GM23248 (cell line): ENCODE measurements at regions not wholly inside any gene's neighbourhood (a gene's known extent, or its start where the extent isn't known, plus 50 kb on each side); places are given as distances from the start of the nearest gene placed in this dataset.

Experiments used
- DNase-seq: peaks from one replicate; pipeline ENCODE4 v3.0.0-alpha.2; 2015
- H2AFZ ChIP-seq: fragments of 200-600 bp; sonication (generic); 2 replicates; pipeline ENCODE4 v1.6.1; 2016; ENCODE audit warnings: antibody characterized with exemption
- H3F3A ChIP-seq: fragments of 200-600 bp; sonication (generic); 2 replicates; pipeline ENCODE4 v1.6.1; 2016; ENCODE audit warnings: mild to moderate bottlenecking, antibody characterized with exemption, mixed run types; ENCODE audit not compliant: insufficient read depth
- H3K27ac ChIP-seq: fragments of 200-600 bp; sonication (generic); 2 replicates; pipeline ENCODE4 v1.5.1; 2016; ENCODE audit warnings: mild to moderate bottlenecking
- H3K27me3 ChIP-seq: fragments of 200-600 bp; sonication (generic); replicated peaks from 2 replicates; pipeline ENCODE4 v1.6.1; 2016; ENCODE audit warnings: mild to moderate bottlenecking; ENCODE audit not compliant: insufficient read depth
- H3K36me3 ChIP-seq: fragments of 200-600 bp; sonication (generic); 2 replicates; pipeline ENCODE4 v1.6.1; 2016; ENCODE audit warnings: low read depth, mild to moderate bottlenecking
- H3K4me1 ChIP-seq: fragments of 200-600 bp; sonication (generic); 2 replicates; pipeline ENCODE4 v1.6.1; 2016; ENCODE audit warnings: mild to moderate bottlenecking; ENCODE audit not compliant: insufficient read depth
- H3K4me2 ChIP-seq: fragments of 200-600 bp; sonication (generic); one replicate; pipeline ENCODE4 v1.6.1; 2016; ENCODE audit warnings: mild to moderate bottlenecking; ENCODE audit not compliant: unreplicated experiment
- H3K4me3 ChIP-seq: fragments of 200-600 bp; sonication (generic); 2 replicates; pipeline ENCODE4 v1.5.1; 2016; ENCODE audit warnings: mild to moderate bottlenecking
- H3K79me2 ChIP-seq: fragments of 200-600 bp; sonication (generic); 2 replicates; pipeline ENCODE4 v1.6.1; 2016; ENCODE audit warnings: mild to moderate bottlenecking; ENCODE audit not compliant: insufficient read depth
- H3K9ac ChIP-seq: fragments of 200-600 bp; sonication (generic); 2 replicates; pipeline ENCODE4 v1.6.1; 2016; ENCODE audit warnings: mild to moderate bottlenecking
- H3K9me2 ChIP-seq: fragments of 200-600 bp; sonication (generic); 2 replicates; pipeline ENCODE4 v1.6.1; 2016; ENCODE audit warnings: mixed run types, mild to moderate bottlenecking, moderate library complexity; ENCODE audit not compliant: insufficient read depth
- H3K9me3 ChIP-seq: fragments of 200-600 bp; sonication (generic); one replicate; pipeline ENCODE4 v1.6.1; 2017; ENCODE audit warnings: low read depth
- H4K20me1 ChIP-seq: fragments of 200-600 bp; sonication (generic); 2 replicates; pipeline ENCODE4 v1.6.0; 2016; ENCODE audit not compliant: insufficient read depth
- EZH2 ChIP-seq: fragments of 200-600 bp; sonication (generic); IDR thresholded peaks from 2 replicates; pipeline ENCODE4 v1.6.1; 2018; ENCODE audit warnings: antibody characterized with exemption, mild to moderate bottlenecking; ENCODE audit not compliant: insufficient read depth, poor library complexity, severe bottlenecking
- EZH2phosphoT487 ChIP-seq: fragments of 200-600 bp; sonication (generic); IDR thresholded peaks from 2 replicates; pipeline ENCODE4 v1.6.1; 2018; ENCODE audit warnings: antibody characterized with exemption, moderate library complexity, mild to moderate bottlenecking, low read depth; ENCODE audit not compliant: insufficient read depth
- WGBS, 2 experiments: methylation state at CpG; one replicate each; pipeline ENCODE4 v1.1.6; 2015 to 2017; ENCODE audit warnings: low lambda C conversion rate in 2 of 2, low coverage in 1 of 2; ENCODE audit errors: missing lambda C conversion rate in 2 of 2; 5-methylcytosine and 5-hydroxymethylcytosine counted together
- in situ Hi-C: fragments of 300-500 bp; cut with MboI; formaldehyde crosslinking; loops from 2 replicates; pipeline ENCODE4 v1.15.0; 2020

GRCh38 chr13:71118779-71119364 lies 748.1 kb downstream of the DACH1 start:
- TF ChIP-seq EZH2 = no peak
- TF ChIP-seq EZH2phosphoT487 = no peak
- H2AFZ ChIP-seq = no peak overlapping the region
- H3K4me2 ChIP-seq = no peak overlapping the region
- no peaks in the 10 kb centered on the region for H3K79me2 ChIP-seq
- H3F3A ChIP-seq = no peaks in the 10 kb centered on the region
- no peaks in the 10 kb centered on the region for H3K9me3 ChIP-seq
- H3K9me2 ChIP-seq = no peaks in the 10 kb centered on the region
- 22 to 26% methylated on average over 6 of the region's 6 CpGs for WGBS, 2 experiments
- H3K4me1 ChIP-seq = no peaks in the 10 kb centered on the region
- H3K36me3 ChIP-seq = no peaks in the 10 kb centered on the region
- no peak overlapping the region for H3K4me3 ChIP-seq
- no peaks in the 10 kb centered on the region for H3K27me3 ChIP-seq
- no peak overlapping the region for H3K9ac ChIP-seq
- no peak overlapping the region for H3K27ac ChIP-seq
- no peak for DNase-seq
- in situ Hi-C loops = no loop called here
- H4K20me1 ChIP-seq = no peaks in the 10 kb centered on the region

- TF ChIP-seq EZH2 (no peak), EZH2phosphoT487 (no peak)
- DNase-seq = no peak
- no peaks in the 10 kb centered on the region for H3K4me1 ChIP-seq
- no peaks in the 10 kb centered on the region for H4K20me1 ChIP-seq
- no peaks in the 10 kb centered on the region for H3K79me2 ChIP-seq
- H3K9ac ChIP-seq = no peak overlapping the region
- H3K27ac ChIP-seq = no peak overlapping the region
- no peak overlapping the region for H2AFZ ChIP-seq
- no peaks in the 10 kb centered on the region for H3K36me3 ChIP-seq
- no peaks in the 10 kb centered on the region for H3F3A ChIP-seq
- no peak overlapping the region for H3K4me2 ChIP-seq
- in situ Hi-C loops = no loop called here
- H3K4me3 ChIP-seq = no peak overlapping the region
- no peaks in the 10 kb centered on the region for H3K27me3 ChIP-seq
- H3K9me3 ChIP-seq = no peaks in the 10 kb centered on the region
- H3K9me2 ChIP-seq = no peaks in the 10 kb centered on the region
These were observed 749.1 kb downstream of the DACH1 start for GRCh38 chr13:71117920-71118319.

- 15 to 17% methylated on average over 5 of the region's 5 CpGs for WGBS, 2 experiments
- in situ Hi-C loops = no loop called here
- DNase-seq = no peak
- no peaks in the 10 kb centered on the region for H3F3A ChIP-seq
- H2AFZ ChIP-seq = no peak overlapping the region
- no peaks in the 10 kb centered on the region for H3K9me3 ChIP-seq
- no peaks in the 10 kb centered on the region for H3K79me2 ChIP-seq
- H3K4me3 ChIP-seq = no peak overlapping the region
- H3K9me2 ChIP-seq = no peaks in the 10 kb centered on the region; the same call in 1 of the 2 replicates
- H3K4me2 ChIP-seq = no peak overlapping the region
- no peak overlapping the region for H3K27ac ChIP-seq
- TF ChIP-seq EZH2phosphoT487 = no peak
- H3K9ac ChIP-seq = no peak overlapping the region
- H4K20me1 ChIP-seq = no peaks in the 10 kb centered on the region
- H3K4me1 ChIP-seq = no peaks in the 10 kb centered on the region
- no peaks in the 10 kb centered on the region for H3K27me3 ChIP-seq
- no peaks in the 10 kb centered on the region for H3K36me3 ChIP-seq
These were observed 751.7 kb downstream of the DACH1 start for GRCh38 chr13:71115301-71115700.

- no peaks in the 10 kb centered on the region for H3F3A ChIP-seq
- no peak overlapping the region for H3K4me3 ChIP-seq
- no peak for DNase-seq
- in situ Hi-C loops = no loop called here
- no peaks in the 10 kb centered on the region for H3K9me2 ChIP-seq
- H3K4me2 ChIP-seq = no peak overlapping the region
- H3K9ac ChIP-seq = no peak overlapping the region
- no peak overlapping the region for H2AFZ ChIP-seq
- H3K36me3 ChIP-seq = no peaks in the 10 kb centered on the region
- no peak overlapping the region for H3K27ac ChIP-seq
- H3K4me1 ChIP-seq = no peaks in the 10 kb centered on the region
- no peaks in the 10 kb centered on the region for H3K9me3 ChIP-seq
- TF ChIP-seq EZH2phosphoT487 = no peak
- TF ChIP-seq EZH2 = no peak
- no peaks in the 10 kb centered on the region for H4K20me1 ChIP-seq
- no peaks in the 10 kb centered on the region for H3K27me3 ChIP-seq
- no peaks in the 10 kb centered on the region for H3K79me2 ChIP-seq
- 16 to 32% methylated on average over 1 of the region's 1 CpG for WGBS, 2 experiments
These were observed 770.6 kb downstream of the DACH1 start for GRCh38 chr13:71096421-71096820.

GRCh38 chr13:71090990-71091389 lies 776.0 kb downstream of the DACH1 start:
- Histone ChIP-seq H3K9me3 (no peaks in the 10 kb centered on the region), H2AFZ (no peak overlapping the region), H3K9ac (no peak overlapping the region), H4K20me1 (no peaks in the 10 kb centered on the region), H3K36me3 (no peaks in the 10 kb centered on the region), H3K4me2 (no peak overlapping the region), H3K9me2 (no peaks in the 10 kb centered on the region), H3K27me3 (no peaks in the 10 kb centered on the region), H3K4me3 (no peak overlapping the region), H3K27ac (no peak overlapping the region), H3K4me1 (no peaks in the 10 kb centered on the region), H3F3A (no peaks in the 10 kb centered on the region), H3K79me2 (no peaks in the 10 kb centered on the region)
- no peak for DNase-seq
- in situ Hi-C loops = no loop called here
- no peak for TF ChIP-seq EZH2phosphoT487
- TF ChIP-seq EZH2 = no peak
- WGBS, 2 experiments = 6 to 10% methylated on average over 2 of the region's 2 CpGs
